ENCODE measurements at regions not wholly inside any gene's neighbourhood (a gene's known extent, or its start where the extent isn't known, plus 50 kb on each side); places are given as distances from the start of the nearest gene placed in this dataset.
"Not testable (repeated sequence)": the region's sequence is repeated elsewhere in the genome, so short reads cannot be mapped to it uniquely, and the experiment has no call there.

DNA sequence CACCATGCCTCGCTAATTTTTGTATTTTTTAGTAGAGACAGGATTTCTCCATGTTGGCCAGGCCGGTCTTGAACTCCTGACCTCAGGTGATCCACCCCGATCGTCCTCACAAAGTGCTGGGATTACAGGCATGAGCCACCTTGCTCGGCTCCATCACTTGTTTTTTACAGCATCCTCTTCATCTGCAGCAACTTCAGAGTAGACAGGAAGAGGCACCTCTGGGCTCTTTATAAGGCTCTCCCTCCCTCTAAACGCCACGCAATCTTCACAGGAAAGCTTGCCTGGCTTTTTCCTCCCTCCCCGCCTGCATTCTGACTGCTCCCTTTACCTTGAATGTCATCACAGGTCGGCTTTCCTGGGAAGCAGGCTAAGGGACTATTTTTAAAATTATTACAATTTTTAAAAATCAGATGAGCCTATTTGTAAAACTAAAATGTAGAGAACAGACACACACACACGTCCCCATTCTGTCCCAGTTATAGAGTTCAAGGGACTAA is 111.5 kb upstream of the LDB2 start:
- TF ChIP-seq, protein P1, sequence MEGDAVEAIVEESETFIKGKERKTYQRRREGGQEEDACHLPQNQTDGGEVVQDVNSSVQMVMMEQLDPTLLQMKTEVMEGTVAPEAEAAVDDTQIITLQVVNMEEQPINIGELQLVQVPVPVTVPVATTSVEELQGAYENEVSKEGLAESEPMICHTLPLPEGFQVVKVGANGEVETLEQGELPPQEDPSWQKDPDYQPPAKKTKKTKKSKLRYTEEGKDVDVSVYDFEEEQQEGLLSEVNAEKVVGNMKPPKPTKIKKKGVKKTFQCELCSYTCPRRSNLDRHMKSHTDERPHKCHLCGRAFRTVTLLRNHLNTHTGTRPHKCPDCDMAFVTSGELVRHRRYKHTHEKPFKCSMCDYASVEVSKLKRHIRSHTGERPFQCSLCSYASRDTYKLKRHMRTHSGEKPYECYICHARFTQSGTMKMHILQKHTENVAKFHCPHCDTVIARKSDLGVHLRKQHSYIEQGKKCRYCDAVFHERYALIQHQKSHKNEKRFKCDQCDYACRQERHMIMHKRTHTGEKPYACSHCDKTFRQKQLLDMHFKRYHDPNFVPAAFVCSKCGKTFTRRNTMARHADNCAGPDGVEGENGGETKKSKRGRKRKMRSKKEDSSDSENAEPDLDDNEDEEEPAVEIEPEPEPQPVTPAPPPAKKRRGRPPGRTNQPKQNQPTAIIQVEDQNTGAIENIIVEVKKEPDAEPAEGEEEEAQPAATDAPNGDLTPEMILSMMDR (IDR thresholded peaks at IDR 0.05; ENCODE audit: low read depth, low read length), result no peak
- H3K4me3 ChIP-seq (ENCODE audit: low read depth, low read length), result no peak overlapping the region

DNA sequence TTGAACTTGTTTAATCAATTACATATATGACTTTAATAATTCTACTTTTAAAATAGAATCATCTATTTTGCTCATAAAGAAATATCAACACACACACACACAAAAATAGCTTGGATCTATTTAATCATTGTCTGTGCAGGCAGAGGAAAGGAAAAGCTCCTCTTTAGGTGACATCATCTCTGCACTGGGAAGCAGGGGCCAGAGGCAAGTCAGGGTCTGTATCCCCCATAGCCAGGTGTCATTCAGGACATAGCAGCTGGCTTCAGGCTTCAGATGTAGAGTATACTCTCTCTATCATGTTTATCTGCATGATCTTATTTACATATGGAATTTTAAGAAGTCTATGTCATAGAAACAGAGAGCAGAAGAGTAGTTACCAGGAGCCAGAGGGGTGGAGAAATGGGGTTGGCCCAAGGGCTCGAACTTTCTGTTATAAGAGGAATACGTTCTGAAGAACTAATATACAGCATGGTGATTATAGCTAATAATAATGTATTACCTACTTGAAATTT is 110.4 kb upstream of the LDB2 start:
- H3K4me3 ChIP-seq (ENCODE audit: low read depth, low read length), result no peak overlapping the region
- TF ChIP-seq, protein P1 (IDR thresholded peaks at IDR 0.05; ENCODE audit: low read depth, low read length), result no peak

DNA sequence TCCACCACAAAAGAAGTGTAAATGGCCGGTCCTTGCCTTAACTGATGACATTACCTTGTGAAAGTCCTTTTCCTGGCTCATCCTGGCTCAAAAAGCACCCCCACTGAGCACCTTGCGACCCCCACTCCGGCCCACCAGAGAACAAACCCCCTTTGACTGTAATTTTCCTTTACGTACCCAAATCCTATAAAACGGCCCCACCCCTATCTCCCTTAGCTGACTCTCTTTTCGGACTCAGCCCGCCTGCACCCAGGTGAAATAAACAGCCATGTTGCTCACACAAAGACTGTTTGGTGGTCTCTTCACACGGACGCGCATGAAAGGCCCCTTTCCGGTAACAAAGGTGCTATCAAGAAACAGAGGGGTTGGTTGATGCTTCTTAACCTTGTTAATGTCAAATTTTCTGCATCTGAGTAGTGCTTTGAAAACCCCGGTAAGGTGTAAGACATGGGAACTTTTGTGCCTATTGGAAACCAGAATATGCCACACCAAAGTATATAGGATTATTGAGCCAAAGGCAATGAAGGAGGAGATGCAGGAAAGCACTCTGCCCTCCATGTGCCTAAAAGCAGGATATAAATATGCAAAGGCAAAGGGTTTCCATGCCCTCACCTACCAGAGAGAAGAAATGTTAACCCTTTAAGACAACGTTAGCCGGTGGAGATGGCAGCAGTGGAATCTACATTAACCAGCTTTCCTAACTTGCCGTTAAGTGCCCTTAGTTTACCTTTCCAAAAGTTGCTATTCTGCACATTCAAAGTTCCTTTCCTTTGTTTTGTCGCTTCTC is 105.4 kb upstream of the LDB2 start:
- H3K4me3 ChIP-seq (ENCODE audit: low read depth, low read length), result not testable (repeated sequence)

DNA sequence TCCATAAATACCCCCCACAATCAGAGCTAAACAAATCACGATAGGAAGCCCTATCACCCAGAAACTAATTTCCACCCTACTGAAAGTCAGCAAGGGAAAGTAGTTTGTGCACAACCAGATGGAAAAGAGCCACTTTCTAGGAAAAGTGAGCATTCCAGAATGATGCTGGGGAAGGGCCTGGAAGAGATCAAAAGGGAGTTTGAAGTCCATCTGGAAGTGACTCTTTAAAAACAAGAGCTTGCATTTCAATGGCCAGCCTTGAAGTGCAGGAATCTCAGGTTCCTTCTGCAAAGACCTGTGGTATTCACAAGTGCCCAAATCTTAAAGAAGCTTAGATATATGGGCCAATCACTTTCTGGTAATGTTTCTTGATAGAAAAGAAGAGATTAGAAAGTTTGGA is 97.0 kb upstream of the LDB2 start:
- TF ChIP-seq, protein P1 (IDR thresholded peaks at IDR 0.05; ENCODE audit: low read depth, low read length), result no peak
- no peak overlapping the region for H3K4me3 ChIP-seq (ENCODE audit: low read depth, low read length)

DNA sequence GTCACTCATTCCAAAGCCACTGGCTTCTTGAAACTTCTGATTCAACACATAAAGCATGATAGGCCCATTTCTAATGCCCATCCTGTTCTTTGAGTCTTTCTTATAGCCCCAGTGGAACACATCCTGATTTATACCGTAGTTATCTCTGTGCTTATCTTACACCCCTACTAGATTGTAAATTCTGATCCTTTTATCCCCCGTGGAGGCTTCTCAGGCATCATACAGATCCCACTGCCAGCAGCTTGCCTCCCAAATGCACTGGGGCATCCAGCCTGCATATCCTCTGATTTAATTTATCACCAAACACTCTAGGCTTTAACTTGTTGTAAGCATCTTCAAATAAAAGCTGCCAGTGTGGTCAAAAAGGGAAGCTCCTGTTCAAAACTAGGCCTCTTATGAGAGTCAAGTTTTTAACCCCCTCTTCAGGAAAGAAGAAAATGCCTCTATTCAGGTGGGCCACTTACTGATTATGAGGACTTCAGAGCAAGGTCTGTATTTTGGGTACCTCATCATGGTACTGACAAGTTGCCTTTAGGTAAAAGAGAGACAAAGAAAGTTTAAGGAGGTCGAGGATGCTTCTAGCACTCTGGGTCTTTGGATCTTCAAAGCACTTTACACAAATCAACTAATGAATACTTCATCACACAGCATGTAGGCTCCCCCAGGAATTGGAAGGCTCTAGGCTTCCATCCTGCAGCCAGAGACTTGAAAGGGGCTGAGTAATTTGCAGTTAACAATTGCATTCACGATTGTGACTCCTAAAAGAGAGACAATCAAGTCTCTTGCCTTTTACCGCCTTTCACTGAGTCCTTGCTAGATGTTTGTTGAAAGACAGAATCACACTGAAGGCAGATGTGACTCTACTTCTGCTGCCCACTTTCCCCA is 95.8 kb upstream of the LDB2 start:
- TF ChIP-seq, protein P1 (IDR thresholded peaks at IDR 0.05; ENCODE audit: low read depth, low read length), result no peak

DNA sequence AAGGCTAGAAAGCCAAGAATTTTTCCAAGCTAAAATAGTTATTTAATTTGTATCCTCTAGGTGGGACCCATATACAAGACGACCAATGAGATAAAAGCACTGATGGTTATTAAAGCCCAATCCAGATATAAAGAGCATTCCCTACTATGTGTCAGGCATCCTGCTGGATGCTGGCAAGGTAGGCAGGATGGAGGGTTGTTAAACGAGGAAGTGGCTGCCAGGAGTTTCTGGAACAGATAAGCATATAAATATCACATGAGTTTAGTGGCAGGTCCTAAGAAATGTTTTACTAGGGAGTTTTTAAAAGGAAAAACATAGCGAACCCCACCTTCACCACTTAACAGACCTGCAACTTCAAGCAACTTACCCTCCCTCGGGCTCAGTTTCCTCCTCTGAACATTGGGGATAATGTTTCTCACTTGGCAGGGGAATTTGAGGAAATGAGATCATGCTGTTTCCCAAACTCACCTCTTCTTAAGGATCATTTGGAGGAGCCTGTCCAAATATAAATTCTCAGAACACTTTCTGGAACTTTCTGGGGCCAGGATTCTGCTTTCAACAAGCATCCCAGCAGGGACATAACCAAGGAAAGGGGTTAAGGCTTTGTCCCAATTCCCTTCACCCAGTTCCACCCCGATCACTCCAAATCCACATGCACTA is 94.3 kb upstream of the LDB2 start:
- H3K4me3 ChIP-seq (ENCODE audit: low read depth, low read length), result no peak overlapping the region
- TF ChIP-seq, protein P1 (IDR thresholded peaks at IDR 0.05; ENCODE audit: low read depth, low read length), result no peak

More for the DNA sequence above, 95.8 kb upstream of the LDB2 start:
- no peak overlapping the region for H3K4me3 ChIP-seq (ENCODE audit: low read depth, low read length)

DNA sequence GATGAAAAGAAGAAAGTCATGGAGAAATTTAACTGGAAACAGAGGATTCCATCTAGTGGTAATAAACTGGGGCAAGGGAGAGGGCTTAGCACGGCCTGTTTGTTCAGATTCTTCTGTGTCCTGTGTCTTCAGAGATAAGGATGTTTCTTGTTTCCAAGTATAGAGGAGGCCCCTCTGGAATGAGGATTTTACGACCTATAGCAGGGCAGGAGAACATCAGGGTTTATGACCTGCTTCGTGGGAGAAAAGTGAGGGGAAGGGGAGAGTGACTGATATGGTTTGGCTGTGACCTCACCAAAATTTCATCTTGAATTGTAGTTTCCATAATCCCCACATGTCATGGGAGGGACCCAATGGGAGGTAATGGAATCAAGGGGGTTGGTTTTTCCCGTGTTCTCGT is 93.0 kb upstream of the LDB2 start:
- TF ChIP-seq, protein P1 (IDR thresholded peaks at IDR 0.05; ENCODE audit: low read depth, low read length), result no peak

More for the DNA sequence above, 93.0 kb upstream of the LDB2 start:
- no peak overlapping the region for H3K4me3 ChIP-seq (ENCODE audit: low read depth, low read length)

Data from WI38 (cell line).